CD4-positive, alpha-beta T cell treated with Interleukin-15 for 4 hours (primary cell): ENCODE measurements at regions not wholly inside any gene's neighbourhood (a gene's known extent, or its start where the extent isn't known, plus 50 kb on each side); places are given as distances from the start of the nearest gene placed in this dataset.
A peak's percentile ranks its signal among the peaks of the same experiment; 100 is the strongest.
"Not testable (repeated sequence)": the region's sequence is repeated elsewhere in the genome, so short reads cannot be mapped to it uniquely, and the experiment has no call there.

Experiments used
- DNase-seq: peaks from one replicate; pipeline ENCODE4 v3.0.0-alpha.2; 2020; ENCODE audit warnings: low spot score

DNA sequence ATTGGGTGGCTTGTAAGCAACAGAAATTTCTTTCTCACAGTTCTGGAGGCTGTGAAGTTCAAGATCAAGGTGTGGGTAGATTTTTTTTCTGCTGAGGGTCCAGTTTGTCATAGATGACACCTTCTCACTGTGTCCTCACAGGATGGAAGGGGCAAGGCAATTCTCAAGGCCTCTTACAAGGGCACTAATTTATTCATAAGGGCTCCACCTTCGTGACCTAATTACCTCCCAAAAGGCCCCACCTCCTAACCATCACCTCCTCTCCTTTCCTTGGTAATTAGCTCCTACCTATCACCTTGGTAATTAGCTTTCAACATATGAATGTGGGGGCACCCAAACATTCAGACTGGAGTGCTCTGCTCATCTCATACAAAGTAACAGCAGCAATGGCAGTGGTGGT is 92.3 kb upstream of the CD44 start:
- DNase-seq, result no peak

DNA sequence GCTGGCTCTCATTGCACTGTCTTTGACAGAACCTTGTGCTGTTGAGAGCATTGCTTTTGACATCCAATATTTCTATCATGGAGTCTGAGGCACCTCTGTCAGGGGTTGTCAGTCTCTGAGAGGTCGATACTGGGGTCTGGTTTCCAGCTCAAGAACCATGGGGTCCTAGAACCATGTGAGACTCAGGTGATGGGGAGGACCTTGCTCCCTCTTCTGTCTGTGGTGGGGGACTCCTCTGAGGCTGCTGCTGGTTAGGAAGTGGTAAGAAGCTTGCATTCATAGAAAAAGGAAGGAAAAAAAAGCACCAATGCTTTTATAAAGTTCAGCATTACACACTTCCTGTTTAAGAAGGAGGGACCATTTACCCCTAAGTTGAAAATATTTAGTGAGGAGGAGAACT is 91.8 kb upstream of the CD44 start:
- DNase-seq, result peak; percentile 75

DNA sequence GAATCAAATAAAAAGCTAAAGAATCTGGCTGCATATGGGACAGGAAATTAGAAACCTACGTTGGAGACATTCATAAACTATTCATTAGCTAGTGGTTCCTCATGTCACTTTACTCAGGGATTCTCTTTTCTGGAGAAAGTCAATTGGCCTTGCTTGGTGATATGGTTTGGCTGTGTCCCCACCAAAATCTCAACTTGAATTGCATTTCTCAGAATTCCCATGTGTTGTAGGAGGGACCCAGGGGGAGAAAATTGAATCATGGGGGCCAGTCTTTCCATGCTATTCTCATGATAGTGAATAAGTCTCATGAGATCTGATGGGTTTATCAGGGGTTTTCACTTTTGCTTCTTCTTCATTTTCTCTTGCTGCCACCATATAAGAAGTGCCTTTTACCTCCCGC is 91.2 kb upstream of the CD44 start:
- DNase-seq, result no peak

DNA sequence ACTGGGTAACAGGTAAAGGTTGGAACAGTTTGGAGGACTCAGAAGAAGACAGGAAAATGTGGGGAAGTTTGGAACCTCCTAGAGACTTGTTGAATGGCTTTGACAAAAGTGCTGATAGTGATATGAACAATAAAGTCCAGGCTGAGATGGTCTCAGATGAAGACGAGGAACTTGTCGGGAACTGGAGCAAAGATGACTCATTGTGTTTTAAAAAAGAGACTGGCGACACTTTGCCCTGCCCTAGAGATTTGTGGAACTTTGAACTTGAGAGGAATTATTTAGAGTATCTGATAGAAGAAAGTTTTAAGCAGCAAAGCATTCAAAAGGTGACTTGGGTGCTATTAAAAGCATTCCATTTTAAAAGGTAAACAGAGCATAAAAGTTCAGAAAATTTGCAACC is 90.6 kb upstream of the CD44 start:
- DNase-seq, result not testable (repeated sequence)

DNA sequence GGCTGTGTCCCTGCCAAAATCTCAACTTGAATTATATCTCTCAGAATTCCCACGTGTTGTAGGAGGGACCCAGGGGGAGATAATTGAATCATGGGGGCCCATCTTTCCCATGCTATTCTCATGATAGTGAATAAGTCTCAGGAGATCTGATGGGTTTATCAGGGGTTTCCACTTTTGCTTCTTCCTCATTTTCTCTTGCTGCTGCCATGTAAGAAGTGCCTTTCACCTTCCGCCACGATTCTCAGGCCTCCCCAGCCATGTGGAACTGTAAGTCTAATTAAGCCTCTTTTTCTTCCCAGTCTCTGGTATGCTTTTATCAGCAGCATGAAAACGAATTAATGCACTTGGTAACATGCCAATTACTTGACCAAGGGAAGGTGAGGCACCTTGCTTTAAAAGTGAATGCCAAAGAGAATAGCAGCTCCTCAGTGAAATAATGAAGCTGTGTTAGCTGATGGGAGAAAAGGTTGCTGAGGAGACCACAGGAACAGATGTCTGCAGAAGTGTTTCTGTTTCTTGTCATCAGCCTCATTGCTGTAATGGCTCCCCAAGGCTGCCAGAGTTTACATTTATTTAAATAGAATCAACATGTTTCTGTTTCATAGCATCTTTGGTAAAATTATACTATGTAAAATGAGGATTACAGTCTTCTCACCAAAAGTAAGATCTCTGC is 89.0 kb upstream of the CD44 start:
- no peak for DNase-seq

DNA sequence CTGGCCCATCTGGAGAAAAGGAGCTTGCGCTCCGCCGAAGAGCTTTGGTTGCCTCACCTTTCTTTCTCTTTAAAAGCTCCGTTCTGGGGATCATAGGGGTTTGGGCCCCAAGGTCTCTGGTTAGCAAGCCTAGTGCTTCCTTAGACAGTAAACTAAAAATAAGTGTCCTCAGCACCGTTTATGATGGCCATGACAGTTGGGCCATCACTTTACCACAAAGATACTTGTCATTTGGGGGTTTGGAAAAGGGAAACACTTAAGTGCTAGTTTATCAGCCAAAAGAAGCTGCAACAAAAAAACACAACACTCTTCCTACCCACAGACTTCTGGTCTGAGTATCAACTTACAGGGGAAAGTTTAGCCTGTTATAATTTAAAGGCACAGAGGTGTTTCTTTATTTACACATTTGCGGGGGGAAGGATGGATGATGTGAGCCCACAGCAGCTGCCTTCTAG is 88.4 kb upstream of the CD44 start:
- no peak for DNase-seq

DNA sequence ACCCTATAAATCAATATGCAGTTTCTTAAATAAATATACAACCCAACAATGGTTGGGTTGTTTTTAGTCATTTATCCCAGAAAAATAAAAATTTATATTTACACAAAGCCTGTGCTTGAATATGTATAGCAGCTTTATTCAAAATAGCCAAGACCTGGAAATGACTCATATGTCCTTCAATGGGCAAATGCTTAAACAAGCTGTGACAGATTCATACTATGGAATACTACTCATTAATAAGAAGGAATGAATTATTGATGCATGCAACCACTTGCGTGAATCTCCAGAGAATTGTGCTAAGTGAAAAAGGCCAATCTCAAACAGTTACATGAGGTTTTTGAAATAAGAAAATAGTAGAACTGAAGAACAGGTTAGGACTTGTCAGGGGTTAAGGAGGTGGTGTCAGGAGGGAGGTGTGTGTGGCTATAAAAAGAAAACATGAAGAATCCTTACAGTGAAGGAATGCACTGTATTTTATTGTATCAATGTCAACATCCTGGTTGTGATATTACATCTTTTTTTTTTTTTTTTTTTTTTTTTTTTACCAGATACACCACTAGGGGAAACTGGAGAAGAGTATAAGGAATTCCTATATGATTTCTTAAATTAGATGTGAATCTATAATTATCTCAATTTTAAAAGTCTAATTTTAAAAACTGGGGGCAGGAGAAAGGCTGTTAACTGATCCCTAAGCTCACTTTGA is 82.4 kb upstream of the CD44 start:
- DNase-seq, result no peak

DNA sequence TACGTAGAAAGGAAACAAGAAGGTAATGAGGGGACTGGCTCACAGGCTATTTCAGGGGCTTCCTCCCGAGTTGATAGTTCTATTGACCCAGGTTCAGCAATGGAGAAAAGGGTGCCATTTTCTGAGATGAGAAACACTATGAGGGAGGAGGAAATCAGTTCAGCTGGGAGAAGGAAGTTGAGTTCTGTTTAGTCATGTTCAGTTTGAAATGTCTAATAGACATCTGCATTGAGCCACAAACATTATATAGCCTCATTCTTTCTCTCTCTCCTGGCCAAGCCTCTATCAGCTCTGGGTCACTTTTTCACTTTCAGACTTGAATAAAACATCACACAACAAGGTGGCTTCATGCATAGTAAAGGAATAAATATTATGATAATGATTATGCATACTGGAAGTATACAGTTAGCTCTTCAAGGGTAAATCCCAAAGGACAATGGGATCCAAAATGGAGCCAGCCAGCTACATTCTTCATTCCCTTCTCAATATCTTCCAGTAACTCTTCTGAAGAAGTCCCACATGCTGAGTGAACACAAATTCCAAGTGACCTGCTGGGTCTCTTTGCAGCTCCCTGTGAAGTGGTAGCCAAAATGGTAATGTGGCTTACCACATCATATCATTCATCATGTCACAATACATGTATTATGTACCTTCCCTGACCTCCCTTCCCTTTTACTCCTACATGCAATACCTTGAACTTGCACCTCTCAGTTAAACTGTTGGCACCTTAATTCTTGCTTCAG is 80.9 kb upstream of the CD44 start:
- DNase-seq, result no peak

DNA sequence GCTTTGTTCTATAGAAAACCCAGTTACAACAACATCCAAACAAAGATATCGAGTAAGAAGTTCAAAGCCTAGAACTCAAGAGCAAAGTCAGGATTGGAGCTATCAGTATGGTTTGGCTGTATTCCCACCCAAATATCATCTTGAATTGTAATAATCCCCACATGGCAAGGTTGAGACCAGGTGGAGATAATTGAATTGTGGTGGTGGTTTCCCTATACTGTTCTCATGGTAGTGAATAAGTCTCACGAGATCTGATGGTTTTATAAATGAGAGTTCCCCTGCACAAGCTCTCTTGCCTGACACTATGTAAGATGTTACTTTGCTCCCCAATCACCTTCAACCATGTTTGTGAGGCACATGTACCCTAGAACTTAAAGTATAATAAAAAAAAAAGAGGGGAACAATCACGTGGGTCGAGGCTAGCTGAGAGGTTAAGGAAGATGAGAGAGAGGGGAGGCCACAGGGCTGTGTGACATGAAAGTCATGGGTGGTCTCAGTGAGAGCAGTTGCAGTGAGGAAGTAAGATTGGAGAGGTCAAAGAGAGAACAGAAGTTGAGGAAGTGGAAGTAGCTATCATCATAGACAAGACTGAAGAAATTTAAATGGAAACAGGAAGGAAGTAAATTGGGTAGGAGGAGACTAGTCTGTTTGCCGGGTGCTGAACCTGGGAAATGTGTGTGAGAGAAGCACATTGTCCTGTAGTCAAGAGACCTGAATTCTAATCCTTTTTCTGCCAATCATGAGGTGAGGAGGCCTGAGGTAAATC is 80.1 kb upstream of the CD44 start:
- no peak for DNase-seq

DNA sequence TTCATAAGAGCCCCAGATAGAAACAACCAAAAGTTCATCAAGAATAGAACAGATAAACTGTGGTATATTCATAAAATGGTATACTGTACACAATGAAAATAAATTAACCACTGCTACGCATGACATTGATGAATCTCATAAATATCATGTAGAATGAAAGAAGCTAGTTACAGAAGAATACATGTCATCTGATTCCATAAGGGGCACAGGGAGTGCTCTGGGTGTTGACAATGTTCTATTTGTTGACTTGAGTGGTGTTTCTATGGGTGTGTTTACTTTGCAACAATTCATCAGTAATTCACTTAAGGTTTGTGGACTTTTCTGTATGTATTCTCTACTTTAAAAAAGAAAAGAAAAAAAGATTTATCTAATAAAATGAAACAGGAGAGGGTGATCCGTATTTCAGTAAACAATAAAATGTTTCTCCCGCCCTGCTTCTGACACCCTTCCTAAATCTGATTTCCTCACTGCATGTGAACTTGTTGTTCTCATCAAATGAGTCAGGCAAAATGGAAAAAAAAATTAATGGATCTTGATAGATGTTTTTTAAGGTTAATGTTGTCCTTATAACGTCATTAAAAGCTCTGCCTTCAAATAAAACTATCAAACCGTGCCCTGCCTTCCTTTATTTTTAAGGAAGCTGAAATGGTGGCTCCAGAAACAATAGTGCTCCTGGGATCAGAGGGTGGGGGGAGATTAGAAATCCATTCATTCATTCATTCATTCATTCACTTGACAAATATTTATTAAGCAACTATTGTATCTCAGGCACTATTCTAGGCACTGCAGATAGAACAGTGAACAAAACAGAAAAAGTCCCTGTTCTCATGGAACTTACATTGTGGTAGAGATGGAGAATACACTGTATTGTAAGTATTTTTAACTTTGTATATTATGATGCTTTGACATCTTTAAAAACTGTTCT is 77.2 kb upstream of the CD44 start:
- DNase-seq, result no peak

DNA sequence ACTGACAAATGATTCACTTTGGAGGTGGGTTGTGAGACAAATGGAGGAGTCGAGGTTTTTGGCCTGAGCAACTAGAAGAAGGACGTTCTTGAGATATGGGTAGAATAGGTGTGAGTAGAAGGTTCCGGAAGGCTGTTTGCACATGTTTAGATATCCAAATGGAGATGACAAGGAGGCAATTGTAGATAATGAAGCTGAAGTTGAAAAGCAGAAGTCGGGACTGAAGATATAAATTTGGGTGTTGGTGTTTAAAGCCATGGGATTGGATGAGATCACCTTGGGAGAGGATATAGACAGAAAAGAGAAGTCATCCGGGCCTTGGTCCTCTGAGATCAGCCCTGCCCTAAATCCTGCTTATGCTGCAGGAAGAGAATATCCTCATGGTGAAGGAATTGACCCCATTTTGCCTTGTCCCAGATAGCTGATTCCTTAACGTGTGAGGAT is 75.5 kb upstream of the CD44 start:
- DNase-seq, result no peak

DNA sequence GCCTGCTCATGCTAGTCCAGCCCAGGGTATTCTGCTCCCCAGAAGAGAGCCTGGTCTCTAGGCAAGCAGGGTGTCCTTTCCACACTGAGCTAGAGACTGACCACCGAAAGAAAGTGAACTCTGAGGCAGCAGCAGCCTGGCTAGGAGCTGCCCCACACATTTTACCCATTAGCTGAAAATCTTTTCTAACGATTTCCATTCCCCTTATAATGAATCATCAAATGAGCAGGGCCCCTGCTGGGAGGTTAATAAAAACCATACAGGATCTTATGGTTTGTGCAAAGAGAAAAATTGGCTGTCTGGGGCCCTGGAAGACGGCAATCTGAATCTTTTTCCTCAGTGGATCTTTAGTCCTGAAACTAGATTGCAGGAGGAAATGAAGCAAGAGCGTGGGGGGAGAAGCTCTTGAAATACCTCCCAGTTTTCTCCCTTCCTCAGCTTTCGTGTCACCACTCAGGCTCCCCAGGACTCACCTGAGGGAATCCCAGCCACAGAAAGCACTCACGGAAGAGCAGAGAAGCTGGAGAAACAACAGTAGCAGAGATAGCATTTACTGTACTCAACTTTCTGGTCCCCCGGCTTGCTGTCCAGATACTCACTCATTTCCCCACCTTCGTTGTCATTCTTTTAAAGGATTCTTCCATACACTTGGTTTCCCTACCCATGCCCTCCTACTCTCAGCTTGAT is 74.7 kb upstream of the CD44 start:
- DNase-seq, result no peak

DNA sequence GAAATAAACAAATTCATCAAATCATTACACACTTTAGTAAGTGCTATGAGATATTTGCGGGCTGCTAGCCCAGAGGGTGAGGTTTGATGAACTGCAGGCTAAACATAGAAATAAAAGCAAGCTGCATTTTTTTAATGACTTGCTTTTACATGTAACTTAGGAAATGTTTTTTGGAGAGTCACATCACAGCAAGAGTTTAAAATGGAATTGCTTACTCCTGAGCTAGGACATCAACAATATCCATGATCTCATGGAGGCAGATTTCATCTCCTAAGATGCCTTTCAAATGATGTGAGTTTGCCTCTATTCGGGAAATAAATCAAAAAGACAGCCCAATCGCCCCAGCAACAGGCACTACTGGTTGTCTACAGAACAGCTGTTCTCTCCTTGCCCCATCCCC is 73.4 kb upstream of the CD44 start:
- DNase-seq, result no peak

DNA sequence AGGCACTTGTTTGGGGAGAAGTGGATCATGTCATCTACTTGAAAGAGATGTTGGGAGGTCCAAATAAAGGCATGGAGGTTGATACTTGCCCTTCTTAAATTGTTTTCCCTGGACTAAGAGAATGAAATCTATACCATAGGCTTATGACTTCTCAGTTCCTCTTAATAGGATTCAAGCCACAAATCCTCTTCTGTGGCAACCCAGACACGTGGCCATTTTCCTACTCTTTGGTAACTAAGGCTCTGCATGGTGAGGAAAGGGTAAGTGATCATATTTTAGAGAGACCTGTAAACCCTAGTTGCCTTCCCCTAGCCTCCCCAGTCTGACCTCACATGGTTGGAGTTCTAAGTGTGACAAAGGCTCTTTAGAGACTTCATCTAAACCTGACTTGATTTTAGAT is 72.9 kb upstream of the CD44 start:
- no peak for DNase-seq

DNA sequence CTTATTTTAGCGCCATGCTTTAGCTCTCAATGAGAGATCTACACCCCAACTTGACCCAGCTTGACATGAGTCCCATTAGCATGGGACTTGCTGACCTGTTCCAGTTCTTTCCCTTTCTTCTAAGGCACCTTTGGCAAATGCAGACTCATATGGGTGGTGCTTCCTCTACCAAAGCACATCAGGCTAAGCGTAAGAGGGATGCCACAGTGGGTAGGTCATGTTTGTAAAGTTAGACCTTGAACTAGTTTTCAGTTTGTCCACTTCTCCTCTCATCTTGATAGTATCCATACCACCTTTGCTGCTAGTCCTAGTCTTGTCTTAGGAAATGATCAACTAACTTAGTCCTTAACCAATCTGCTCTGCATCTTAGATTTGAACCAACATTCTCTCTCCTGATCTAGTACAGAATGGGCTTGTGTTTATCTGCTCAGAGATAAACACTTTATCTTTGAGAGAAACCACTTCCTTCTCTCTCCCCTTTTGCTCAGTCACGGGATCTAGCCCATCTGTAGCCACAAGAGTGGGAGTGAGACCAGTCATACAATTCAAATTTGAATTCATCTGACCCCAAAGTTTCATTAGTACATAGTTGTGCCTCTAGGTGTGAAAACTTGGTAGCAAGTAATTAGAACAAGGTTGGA is 72.1 kb upstream of the CD44 start:
- DNase-seq, result peak; percentile 59

DNA sequence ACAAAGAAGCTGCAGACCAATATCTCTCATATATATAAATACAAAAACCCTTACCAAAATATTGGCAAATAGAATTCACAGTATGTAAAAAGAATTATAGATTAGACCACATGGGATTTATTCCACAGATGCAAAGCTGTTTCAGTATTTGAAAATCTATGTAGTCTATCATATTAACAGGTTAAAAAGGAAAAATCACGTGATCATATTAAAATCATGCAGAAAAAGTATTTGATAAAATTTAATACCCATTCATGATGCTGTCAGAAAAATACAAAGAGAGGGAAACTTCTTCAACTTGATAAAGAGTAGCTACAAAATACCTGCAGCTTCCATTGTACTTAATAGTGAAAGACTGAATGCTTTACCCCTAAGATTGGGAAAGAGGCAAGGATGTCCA is 67.2 kb upstream of the CD44 start:
- DNase-seq, result no peak

DNA sequence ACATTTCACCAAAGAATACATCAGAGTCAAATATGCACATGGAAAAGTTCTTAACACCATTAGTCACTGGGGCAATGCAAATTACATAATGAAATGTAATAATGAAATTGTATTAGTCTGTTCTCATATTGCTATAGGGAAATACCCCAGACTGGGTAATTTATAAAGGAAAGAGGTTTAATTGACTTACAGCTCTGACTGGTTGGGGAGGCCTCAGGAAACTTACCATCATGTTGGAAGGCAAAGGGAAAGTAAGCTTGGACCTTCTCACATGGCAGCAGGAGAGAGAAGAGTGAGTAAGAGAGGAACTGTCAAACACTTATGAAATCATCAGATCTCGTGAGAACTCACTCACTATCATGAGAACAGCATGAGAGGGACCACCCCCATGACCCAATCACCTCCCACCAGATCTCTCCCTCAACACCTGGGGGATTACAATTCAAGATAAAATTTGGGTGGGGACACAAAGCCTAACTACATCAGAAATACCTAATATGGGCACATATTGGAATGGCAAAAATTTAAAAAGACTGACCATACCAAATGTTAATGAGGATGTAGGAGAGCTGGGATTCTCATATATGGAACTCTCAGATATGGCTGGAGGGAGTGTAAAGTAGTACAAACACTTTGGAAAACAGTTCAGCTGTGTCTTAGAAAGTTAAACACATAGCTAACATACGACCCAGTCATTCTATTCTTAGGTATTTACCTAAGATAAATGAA is 65.1 kb upstream of the CD44 start:
- no peak for DNase-seq

DNA sequence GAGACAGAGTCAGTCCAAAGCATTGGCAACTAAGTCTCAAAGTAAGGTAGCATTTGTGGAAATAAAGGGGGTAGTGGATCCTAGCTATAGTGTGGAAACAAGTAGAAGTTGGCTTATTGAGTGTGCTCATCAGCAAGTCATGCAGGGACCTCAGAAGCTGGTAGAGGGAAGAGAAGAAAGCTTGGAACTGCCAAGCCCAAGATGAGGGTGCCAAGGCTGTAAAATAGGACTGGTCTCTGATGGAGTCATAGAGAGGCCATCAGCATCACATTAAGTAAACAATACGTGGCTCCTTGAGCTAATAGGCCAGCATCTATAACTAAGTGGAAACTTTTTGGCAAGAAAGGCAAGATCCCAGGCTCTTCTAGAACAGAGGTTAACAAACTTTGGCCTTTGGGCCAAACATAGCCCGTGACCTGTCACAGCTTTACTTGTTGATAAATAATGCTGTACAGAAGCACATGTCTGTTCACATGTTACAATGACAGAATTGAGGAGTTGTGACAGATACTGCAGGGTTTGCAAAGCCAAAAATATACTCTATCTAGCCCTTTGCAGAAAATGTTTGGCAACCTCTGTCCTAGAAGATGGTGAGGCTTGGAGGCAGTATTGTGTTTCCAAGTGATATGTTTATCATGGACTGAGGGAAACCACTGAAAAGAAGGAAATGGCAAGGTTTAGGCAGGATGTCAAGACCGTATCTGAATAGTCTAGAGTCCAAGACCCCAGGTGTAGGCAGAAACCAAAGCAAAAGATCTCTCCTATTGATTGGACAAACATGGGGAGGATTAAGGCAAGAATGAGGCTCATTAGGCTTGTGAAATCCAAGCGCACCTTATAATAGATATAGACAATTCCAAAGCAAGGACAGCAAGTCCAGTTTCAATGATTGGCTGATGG is 62.5 kb upstream of the CD44 start:
- no peak for DNase-seq
